HL-60 (cell line): ENCODE measurements at regions not wholly inside any gene's neighbourhood (a gene's known extent, or its start where the extent isn't known, plus 50 kb on each side); places are given as distances from the start of the nearest gene placed in this dataset.

Experiments used
- GABPA ChIP-seq: IDR thresholded peaks from 2 replicates; pipeline ENCODE4 v1.6.1; 2012; ENCODE audit warnings: low read depth
- POLR2AphosphoS5 ChIP-seq: IDR thresholded peaks from 2 replicates; pipeline ENCODE4 v1.6.1; 2012; ENCODE audit warnings: low read depth
- TF ChIP-seq, protein P1 (sequence below): IDR thresholded peaks from one replicate; pipeline ENCODE4 v1.5.1; 2011; ENCODE audit warnings: low read length, control low read depth, inconsistent platforms; ENCODE audit not compliant: insufficient read depth

DNA sequence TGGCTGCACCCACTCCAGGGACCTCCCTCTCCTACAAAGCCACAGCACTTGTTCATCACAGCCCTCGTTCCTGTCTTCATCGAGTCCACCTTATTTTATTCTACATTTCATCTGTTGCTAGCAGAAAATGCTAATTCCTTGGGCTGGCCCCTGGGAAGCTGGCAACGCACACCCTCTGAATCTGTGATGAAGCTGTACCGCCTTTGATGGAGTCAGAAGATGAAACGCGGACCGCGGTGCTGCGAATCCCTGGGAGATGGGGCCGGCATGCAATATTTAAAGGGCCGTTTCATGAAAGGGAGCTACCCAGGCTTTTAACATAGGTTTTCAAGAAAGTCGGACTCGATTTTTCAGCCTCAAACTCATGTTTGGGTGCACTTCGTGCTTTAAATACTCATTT lies 88.5 kb downstream of the NPTX2 start:
- TF ChIP-seq, protein P1, sequence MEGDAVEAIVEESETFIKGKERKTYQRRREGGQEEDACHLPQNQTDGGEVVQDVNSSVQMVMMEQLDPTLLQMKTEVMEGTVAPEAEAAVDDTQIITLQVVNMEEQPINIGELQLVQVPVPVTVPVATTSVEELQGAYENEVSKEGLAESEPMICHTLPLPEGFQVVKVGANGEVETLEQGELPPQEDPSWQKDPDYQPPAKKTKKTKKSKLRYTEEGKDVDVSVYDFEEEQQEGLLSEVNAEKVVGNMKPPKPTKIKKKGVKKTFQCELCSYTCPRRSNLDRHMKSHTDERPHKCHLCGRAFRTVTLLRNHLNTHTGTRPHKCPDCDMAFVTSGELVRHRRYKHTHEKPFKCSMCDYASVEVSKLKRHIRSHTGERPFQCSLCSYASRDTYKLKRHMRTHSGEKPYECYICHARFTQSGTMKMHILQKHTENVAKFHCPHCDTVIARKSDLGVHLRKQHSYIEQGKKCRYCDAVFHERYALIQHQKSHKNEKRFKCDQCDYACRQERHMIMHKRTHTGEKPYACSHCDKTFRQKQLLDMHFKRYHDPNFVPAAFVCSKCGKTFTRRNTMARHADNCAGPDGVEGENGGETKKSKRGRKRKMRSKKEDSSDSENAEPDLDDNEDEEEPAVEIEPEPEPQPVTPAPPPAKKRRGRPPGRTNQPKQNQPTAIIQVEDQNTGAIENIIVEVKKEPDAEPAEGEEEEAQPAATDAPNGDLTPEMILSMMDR = no peak
- TF ChIP-seq GABPA (no peak), POLR2AphosphoS5 (no peak)
